PFSK-1 (cell line): ENCODE measurements at regions not wholly inside any gene's neighbourhood (a gene's known extent, or its start where the extent isn't known, plus 50 kb on each side); places are given as distances from the start of the nearest gene placed in this dataset.

Experiments
- POLR2AphosphoS5 ChIP-seq: IDR thresholded peaks from 2 replicates; pipeline ENCODE4 v1.6.1; 2012; ENCODE audit warnings: low read depth, mild to moderate bottlenecking, control low read depth, low read length, moderate library complexity
- TAF1 ChIP-seq: IDR thresholded peaks from 2 replicates; pipeline ENCODE4 v1.6.1; 2012; ENCODE audit warnings: low read length, control low read depth, borderline replicate concordance; ENCODE audit not compliant: insufficient read depth
- TF ChIP-seq, protein P1 (sequence below), 2 experiments: IDR thresholded peaks; 2 replicates each; pipeline versions ENCODE4 v1.6.1 to v1.8.0; 2011 to 2012; ENCODE audit warnings: low read depth in 2 of 2, low read length in 2 of 2, control low read depth in 1 of 2, inconsistent platforms in 1 of 2, mild to moderate bottlenecking in 1 of 2, moderate library complexity in 1 of 2; ENCODE audit not compliant: insufficient read depth in 1 of 2

DNA sequence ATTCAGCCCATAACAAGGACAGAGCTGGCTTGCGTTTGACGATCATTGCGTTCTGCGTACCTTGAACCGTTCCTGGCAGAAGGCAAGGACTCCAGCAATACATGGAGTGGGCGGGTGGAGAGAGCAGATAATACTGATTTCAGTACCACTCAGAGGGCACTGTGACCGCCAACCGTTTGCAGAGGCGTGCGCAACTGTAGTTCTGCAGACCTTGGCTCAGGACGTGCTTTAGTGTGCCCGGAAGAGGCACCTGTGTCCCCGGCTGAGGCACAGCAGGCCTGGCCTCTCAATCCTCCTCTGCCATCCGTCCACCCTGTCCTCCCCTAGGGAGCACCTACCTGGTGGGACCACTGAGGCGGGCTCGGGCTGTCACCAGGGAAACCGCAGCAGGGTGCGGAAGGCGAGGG is 117.6 kb upstream of the USP29 start:
- TF ChIP-seq POLR2AphosphoS5 (no peak), TAF1 (no peak)
- TF ChIP-seq, protein P1, sequence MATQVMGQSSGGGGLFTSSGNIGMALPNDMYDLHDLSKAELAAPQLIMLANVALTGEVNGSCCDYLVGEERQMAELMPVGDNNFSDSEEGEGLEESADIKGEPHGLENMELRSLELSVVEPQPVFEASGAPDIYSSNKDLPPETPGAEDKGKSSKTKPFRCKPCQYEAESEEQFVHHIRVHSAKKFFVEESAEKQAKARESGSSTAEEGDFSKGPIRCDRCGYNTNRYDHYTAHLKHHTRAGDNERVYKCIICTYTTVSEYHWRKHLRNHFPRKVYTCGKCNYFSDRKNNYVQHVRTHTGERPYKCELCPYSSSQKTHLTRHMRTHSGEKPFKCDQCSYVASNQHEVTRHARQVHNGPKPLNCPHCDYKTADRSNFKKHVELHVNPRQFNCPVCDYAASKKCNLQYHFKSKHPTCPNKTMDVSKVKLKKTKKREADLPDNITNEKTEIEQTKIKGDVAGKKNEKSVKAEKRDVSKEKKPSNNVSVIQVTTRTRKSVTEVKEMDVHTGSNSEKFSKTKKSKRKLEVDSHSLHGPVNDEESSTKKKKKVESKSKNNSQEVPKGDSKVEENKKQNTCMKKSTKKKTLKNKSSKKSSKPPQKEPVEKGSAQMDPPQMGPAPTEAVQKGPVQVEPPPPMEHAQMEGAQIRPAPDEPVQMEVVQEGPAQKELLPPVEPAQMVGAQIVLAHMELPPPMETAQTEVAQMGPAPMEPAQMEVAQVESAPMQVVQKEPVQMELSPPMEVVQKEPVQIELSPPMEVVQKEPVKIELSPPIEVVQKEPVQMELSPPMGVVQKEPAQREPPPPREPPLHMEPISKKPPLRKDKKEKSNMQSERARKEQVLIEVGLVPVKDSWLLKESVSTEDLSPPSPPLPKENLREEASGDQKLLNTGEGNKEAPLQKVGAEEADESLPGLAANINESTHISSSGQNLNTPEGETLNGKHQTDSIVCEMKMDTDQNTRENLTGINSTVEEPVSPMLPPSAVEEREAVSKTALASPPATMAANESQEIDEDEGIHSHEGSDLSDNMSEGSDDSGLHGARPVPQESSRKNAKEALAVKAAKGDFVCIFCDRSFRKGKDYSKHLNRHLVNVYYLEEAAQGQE (IDR thresholded peaks at IDR 0.05; ENCODE audit: insufficient read depth in 1 of 2, low read depth in 2 of 2, low read length in 2 of 2), result no peak
